ENCODE measurements at regions not wholly inside any gene's neighbourhood (a gene's known extent, or its start where the extent isn't known, plus 50 kb on each side); places are given as distances from the start of the nearest gene placed in this dataset.

DNA sequence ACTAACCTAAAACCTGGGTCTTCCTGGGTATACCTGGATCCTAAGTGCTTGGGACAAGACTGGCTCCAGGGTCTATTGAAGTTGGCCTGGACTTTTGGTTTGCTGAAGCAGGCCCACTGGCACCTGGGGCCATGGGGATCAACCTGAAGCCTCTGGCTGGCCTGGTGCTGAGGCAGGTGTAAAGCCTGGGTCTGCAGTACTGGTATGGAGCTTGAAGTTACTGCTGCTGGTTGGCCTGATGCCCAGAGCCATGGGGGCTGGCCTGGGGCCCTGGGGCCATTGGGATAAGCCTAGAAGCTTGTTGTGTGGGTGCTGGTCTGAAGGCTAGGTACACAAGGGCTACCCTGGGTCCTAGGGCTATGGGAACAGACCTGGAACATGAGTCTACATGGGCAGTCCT is 743.2 kb upstream of the GRIA3 start:
- TF ChIP-seq POLR2A (IDR thresholded peaks at IDR 0.05): no peak
- TF ChIP-seq, protein P1, sequence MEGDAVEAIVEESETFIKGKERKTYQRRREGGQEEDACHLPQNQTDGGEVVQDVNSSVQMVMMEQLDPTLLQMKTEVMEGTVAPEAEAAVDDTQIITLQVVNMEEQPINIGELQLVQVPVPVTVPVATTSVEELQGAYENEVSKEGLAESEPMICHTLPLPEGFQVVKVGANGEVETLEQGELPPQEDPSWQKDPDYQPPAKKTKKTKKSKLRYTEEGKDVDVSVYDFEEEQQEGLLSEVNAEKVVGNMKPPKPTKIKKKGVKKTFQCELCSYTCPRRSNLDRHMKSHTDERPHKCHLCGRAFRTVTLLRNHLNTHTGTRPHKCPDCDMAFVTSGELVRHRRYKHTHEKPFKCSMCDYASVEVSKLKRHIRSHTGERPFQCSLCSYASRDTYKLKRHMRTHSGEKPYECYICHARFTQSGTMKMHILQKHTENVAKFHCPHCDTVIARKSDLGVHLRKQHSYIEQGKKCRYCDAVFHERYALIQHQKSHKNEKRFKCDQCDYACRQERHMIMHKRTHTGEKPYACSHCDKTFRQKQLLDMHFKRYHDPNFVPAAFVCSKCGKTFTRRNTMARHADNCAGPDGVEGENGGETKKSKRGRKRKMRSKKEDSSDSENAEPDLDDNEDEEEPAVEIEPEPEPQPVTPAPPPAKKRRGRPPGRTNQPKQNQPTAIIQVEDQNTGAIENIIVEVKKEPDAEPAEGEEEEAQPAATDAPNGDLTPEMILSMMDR (IDR thresholded peaks at IDR 0.05): no peak

Data from thyroid gland (tissue), 4 donors.